NOMO-1 treated with DMSO at 0.1 percent for 48 hours (cell line): ENCODE measurements at regions not wholly inside any gene's neighbourhood (a gene's known extent, or its start where the extent isn't known, plus 50 kb on each side); places are given as distances from the start of the nearest gene placed in this dataset.

Experiments
- DNase-seq: peaks from one replicate; lab custom pipeline; 2025; ENCODE audit not compliant: unreplicated experiment; lab: John Stamatoyannopoulos, UW

DNA sequence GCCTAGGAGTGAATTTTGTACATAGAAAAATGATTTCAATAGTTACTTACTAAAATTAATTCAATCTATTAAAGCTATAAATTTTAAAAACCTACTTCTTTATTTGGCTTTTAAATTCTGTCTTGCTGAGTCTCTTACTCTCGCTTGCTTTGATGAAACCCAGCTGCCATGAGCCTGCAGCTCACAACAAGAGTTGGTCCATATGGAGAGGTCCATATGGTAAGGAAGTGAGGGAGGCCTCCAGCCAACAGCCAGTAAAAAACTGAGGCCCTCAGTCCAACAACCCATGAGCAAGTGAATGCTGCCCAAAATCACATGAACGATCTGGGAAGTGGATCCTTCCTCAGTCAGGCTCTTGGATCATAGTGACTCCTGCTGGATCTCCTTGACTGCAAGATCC, 89.9 kb upstream of the CXADR start:
- DNase-seq = no peak

DNA sequence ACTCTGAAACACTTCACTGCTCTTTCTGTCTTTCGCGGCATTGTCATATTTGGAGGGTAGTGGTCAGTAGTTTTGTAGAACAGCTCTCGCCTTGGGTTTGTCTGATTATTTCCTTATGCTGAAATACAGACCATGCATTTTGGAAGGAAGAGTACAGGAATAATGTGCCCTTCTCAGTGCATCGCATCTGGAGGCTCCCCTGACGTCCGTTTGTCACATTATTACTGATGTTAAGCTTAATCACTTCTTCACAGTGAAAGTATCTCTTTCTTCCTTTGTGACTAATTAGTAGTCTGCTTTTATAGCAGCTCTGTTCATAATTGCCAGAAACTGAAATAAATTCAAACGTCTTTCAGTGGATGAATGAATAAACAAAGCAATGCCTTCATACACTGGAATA, 85.7 kb upstream of the CXADR start:
- DNase-seq = no peak

DNA sequence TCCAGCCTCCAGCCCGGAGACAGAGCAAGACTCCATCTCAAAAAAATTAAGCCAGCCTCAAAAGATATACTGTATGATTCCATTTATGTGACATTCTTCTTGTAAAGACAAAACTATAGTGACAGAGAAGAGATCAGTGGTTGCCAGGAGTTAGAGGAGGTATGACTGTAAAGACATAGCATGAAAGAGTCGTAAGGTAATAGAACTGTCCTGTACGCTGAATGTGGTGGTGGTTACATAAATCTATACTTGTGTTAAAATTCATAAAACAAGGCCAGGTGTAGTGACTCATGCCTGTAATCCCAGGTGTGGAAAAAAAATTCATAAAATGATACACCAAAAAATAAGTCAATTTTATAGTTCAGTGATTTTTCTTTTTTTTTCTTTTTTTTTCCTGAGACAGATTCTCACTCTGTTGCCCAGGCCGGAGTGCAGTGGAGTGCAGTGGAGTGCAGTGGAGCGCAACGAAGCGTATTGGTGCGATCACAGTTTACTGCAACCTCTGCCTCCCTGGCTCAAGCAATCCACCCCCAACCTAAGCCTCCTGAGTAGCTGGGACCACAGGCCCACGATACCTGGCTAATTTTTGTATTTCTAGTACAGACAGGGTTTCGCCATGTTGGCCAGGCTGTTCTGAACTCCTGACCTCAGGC, 84.9 kb upstream of the CXADR start:
- no peak for DNase-seq

DNA sequence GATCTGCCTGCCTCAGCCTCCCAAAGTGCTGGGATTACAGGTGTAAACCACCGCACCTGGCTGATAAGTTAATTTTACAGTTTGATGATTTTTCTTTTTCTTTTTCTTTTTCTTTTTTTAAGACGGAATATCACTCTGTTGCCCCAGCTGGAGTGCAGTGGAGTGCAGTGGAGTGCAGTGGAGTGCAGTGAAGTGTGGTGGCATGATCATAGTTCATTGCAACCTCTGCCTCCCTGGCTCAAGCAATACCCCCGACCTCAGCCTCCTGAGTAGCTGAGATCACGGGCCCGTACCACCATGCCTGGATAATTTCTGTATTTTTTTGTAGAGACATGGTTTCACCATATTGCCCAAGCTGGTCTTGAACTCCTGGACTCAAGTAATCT, 84.4 kb upstream of the CXADR start:
- DNase-seq = no peak

DNA sequence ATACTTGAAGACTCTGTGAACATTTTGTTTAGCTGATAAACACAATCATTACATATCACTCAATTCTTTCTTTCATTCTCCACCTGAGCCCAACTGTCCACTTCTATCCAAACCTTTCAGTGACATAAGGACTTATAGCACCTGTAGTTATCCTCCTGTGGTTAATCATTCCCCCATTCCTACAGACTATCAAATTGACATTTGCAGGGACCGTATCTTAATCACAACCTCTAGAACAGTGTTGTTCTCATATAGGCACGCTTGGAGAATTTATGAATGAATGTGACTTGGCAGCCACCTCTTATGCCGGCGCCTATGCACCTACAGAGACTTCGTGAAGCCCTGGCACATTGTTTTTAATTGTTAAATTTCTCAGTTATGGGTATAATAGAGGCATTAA, 83.9 kb upstream of the CXADR start:
- DNase-seq = no peak

DNA sequence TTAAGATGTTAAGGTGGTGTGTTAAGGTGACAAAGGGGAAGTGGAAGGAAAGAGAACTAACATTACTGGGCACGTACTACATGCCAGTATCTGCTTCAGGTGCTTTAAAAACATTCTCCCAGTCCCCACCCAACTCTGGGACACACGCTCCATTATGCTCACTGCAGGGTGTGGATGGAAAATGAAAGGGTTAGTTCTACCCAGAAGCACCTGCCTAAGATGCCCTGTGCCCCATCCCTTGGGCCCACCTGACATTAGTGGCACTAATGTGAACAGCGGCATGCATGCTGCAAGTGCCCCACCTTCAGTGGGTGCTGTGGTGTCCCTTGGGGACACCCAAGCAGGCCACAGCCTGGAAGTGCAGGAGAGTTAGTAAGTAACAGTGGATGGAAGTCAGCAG, 82.9 kb upstream of the CXADR start:
- DNase-seq = no peak

DNA sequence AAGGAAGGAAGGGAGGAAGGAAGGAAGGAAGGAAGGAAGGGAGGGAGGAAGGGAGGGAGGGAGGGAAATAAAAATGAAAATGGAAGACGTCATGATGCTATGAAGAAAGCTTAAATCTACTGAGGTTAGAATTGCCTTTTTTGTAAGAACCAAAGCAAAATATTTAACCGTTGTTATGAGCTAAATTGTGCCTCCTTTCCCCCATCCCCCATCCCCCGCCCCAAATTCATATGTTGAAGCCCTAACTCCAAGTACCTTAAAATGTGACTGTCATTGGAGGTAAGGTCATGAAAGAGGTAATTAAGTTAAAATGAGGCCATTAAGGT, 80.1 kb upstream of the CXADR start:
- no peak for DNase-seq

DNA sequence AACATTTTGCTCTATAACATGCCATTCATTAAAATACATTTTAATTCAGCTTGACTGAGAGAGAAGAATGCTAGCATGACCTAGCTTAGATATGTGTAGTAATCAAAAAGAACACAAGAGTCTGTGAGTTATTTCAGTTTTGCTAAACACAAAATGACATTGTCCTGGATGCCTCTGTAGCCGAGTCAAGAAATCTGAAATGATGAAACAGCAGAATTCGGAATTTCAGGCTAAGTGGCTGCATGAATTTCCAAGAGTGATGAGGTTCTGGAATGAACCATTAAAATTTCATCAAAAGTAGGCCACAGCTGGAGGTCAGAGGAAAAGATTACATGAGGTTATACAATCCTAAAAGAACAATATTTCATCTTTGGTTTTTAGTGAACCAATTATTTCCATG, 79.1 kb upstream of the CXADR start:
- DNase-seq = no peak

DNA sequence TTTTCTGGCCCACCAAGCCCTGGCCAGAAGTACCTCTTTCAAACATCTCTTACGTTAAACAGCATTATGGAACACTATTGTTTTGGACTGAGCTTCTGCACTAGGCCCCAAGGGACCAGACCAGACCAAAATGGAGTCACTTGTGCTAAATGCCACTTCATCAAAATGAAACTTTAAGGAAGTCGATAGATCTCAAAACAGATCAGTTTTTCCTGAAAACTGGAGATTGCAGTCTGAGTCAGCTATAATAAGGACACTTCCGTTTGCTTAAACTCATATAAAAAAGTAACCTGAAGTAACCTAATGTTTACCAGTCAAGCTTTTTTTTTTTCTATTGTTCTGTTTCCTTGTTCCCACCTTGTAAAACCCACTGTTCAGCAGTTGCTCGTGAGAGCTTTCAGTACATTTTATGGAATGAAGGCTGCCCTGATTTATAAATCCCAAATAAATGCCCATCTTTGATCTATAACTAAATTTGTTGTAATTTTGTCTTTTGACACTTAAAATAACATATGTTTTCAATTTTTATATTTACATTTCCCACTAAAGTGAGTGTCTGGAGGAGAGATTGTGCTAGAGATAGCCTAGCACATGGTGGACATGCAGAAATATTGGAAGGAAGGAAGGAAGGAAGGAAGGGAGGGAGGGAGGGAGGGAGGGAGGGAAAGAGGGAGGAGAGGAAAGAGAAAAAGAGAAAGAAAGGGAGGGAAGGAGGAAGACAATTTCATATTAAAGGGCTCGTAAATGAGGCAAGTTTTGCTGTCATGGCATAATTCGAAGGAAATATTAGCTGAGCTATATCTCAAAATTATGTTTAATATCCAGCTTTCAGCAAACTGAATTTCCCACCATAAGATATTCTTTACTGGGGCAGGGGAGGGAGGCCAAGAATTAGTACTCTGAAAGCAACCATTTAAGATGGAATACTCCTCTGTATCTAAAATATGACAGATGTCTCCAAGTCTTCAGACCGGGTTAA, 77.0 kb upstream of the CXADR start:
- DNase-seq = no peak

DNA sequence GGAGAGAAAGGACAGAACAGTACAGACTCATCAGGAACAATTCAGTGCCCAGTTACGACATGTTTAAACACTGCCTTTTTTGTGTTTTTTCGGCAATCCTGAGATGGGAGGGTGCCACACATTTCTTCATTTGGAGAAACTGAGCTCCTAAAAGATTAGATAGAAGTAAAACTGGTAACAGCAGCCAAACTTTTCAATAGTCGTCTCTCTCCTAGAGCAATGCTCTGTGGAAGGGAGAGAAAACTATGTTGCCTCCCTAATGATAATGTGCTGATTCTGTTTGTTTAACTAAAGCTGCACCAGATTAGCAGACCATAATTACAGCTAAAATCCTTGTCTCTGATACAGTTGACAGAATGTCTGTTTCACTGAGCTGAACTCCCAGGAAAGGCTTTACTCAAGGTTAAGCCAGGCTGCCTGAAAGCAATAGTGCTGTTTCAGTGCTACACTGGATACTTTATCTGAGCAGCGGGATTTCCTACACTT, 76.2 kb upstream of the CXADR start:
- no peak for DNase-seq

DNA sequence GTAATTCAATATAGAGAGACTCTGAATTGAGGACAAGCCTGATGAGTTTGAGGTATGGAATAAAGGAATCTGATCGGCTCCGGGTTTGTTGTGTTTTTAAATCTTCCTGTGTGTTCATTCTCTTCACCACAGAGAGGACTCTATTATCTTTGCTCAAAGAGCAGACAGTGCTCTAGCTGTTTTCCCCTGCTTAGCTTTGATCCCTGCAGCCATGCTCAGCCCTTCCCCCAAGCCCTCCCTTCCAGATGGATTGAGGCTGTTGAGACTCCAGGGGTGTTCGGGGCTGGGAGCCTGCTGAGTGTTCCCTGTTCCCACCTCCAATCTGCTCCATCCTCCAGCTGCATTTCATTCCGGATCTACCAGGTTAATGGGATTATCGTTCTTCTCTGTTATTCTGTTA, 74.2 kb upstream of the CXADR start:
- no peak for DNase-seq

DNA sequence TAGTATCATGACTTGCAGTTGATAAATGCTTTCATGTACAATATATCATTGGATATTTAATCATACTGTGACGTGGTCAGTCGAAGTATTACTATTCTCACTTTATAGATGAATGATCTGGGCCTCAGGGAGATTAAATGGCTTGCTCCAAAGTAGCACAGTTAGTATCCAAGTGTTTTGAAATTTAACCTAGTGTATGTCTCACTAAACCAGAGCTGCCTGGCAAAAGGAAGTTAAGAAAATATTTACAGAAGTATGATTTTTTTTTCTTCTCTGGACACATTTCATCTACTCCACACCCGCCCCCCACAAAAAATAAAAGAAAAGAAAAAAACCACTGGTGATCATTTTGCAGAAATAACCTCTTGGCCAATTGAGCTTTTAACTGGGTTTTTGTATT, 71.9 kb upstream of the CXADR start:
- DNase-seq = peak; percentile 21

DNA sequence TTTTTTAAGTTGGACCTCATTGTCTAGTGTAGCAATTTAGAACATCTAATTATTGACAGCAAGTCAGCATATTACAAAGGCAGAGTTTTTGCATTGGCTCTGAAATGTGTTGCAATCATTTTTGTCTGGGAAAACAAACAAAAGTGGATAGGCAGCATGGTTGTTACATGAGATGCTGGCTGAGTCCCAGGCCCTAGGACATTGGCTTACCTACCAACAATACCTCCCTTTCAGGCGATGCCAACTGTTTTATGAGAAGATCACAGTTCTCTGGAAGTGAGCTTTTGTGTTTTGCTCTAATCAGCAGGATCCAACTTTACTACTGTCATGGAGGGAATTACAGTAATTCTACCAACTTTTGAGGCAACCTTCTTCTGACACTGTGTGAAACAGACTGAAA, 71.5 kb upstream of the CXADR start:
- DNase-seq = no peak

DNA sequence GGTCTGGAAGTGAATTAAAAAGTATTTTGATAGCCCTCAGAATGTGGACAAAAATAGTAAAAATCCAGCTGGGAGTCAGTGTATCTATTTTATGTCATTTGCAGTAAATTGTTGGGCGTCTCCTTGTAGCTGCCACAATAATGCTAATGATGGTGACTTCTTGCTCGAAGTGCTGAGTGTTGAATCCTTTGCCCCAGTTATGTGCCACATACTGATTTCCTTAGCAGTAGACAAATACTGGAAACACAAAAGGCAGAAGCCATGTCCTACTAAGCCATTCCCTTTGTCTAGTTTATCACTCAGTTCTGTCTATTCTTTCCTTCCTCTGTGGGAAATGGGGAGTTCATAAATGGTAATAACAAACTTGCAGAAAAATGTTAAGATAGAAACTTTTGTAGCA, 70.7 kb upstream of the CXADR start:
- no peak for DNase-seq

DNA sequence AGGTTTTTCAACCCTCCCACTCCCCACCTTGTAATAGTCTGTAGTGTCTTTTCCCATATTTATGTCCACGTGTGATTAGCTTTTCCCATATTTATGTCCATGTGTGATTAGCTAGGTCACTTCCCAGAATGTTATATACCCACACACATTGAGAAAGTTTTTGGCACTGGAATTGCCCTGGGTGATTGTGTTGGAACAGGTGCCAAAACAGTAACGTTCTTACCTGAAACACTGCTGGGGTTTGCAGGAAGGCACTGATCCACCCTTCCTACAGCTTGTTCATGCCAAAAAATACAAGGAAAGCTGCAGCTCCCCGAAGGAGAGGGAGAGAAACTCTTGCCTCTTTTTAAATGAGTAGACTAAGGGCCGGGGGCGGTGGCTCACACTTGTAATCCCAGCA, 68.0 kb upstream of the CXADR start:
- DNase-seq = no peak

DNA sequence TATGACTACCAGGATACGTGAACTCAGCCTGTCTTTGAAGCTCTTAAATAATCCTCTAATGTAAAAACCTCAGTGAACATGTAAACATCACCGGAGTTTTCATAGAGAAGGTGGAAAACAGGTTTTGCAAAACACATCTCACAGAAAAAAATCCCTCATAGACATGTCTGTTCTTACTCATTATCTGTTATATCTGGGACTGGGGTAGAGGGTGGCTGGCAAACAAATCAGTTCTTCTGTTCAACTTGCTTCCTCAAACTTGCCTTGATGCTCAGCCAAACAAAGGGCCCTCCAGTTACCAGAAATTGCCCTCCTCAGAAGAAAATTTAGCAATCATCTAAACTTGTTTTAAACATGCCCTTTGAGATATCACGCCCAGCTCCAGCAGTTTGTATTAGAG, 66.1 kb upstream of the CXADR start:
- peak; percentile 3 for DNase-seq

DNA sequence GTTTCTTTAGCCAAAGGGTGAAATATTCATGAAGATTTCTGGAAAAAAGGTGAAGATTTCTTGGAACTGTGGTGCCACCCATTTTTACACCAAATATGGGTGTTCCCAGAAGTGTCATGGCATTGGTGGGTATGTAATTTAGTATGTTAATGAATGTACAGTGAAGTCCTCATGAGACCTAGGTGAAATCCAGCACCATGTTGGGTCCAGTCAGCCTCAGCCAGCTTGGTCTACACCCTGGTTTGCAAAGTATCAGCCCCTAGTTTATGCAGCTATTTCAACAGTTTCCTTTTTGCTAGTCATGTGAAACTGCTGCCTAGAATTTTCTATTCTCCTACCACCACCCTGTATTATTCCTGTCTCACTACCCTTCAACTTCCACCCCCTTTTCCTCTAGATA, 63.1 kb upstream of the CXADR start:
- no peak for DNase-seq

DNA sequence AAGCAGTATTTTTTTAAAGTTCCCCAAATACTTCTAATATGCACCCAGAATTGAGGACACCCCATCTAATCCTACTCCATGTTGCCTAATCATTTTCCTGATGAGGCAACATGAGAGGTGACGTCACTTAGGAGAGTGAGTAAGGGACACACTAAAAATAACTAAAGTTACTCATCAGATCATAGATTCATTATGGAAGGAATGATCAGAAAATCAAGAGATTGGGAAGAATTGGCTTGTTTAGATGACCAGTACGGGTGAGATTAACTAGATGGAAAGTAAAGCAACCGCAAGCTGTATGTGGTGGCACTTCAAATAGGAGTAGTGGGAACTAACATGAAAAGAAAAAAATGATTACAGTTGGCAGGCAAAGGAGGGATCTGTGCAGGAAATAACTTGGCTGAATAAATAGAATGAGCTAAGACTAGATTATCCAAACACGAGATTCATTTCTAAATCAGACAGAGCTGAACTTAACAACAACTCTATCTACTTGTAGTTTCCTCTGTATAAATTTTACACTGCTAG, 61.4 kb upstream of the CXADR start:
- DNase-seq = peak; percentile 24

DNA sequence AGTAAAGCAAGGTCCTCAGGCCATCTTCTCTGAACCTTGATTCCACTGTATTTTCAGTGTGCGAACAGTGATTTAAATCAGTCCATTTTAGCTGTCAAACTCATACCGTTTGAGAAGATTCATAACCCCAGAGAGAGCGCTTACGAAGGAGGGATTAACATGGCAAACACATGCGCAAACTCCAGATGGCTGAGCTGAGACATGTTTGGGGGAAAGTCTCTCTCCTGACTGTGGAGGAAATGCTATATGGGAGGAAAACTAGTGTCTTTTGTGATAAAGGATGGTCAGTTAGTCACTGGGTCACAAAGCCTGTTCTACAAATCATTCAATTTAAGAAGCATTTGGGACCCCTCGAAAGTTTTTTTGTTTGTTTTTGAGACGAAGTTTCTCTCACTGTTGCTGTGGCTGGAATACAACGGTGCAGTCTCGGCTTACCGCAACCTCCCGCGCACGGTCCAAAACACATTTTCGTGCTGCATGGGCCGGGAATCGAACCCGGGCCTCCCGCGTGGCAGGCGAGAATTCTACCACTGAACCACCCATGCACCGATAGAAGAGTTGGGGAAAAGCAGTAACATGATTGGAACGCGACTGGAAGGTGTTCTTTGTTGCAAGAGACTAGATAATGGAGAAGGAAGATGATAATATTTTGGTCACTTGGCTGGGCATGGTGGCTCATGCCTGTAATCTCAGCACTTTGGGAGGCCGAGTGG, 58.4 kb upstream of the CXADR start:
- DNase-seq = no peak

DNA sequence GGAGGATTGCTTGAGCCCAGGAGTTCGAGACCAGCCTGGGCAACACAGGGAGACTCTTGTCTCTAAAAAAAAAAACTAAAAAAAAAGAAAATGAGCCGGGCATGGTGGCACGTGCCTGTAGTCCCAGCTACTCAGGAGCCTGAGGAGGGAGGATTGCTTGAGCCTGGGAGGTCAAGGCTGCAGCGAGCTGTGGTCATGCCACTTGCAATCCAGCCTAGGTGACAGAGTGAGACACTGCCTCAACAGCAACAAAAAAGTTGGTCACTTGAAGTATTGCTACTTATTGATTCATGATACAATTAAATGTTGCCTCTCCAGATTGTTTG, 57.9 kb upstream of the CXADR start:
- DNase-seq = no peak

DNA sequence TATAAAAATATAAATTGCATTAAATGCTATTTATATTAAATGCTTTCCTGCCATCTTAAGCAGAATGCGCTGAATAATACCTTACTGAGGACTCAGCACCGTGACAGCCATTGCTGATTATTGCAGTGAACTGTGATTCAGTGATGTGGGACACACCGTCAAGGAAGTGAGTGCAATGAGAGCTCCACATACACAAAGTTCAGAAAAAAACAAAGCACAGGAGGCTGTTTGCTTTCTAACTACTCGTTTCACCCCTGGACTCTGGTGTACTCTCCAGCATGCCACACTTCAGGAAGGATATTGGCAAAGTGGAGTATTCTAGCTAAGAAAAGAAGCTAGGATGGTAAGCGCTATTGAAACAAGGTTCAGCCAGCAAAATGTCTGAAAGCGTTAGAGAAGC, 57.4 kb upstream of the CXADR start:
- no peak for DNase-seq

DNA sequence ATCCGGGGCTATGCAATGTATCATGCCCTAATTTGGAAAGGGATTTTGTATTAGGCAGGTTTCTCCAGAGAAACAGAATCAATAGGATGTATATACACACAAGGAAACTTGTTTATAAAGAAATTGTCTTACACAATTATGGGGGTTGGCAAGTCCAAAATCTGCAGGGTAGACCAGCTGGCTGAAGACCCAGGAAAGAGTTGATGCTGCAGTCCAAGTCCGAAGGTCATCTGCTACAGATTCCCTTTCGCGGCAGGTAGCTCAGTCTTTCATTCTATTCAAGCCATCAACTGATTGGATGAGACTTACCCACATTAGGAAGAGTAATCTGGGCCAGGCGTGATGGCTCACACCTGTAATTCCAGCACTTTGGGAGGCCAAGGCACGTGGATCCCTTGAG, 54.6 kb upstream of the CXADR start:
- DNase-seq = no peak
